H1 (cell line): ENCODE measurements at regions not wholly inside any gene's neighbourhood (a gene's known extent, or its start where the extent isn't known, plus 50 kb on each side); places are given as distances from the start of the nearest gene placed in this dataset.

Source experiments
- CHD7 ChIP-seq: fragments of 300-600 bp; sonication (generic); IDR thresholded peaks from 2 replicates; pipeline ENCODE4 v1.7.1; 2012; ENCODE audit warnings: low read length, moderate library complexity, mild to moderate bottlenecking, inconsistent platforms; ENCODE audit not compliant: insufficient replicate concordance
- POLR2AphosphoS5 ChIP-seq: IDR thresholded peaks from 2 replicates; pipeline ENCODE4 v1.6.1; 2011; ENCODE audit warnings: low read depth, low read length

DNA sequence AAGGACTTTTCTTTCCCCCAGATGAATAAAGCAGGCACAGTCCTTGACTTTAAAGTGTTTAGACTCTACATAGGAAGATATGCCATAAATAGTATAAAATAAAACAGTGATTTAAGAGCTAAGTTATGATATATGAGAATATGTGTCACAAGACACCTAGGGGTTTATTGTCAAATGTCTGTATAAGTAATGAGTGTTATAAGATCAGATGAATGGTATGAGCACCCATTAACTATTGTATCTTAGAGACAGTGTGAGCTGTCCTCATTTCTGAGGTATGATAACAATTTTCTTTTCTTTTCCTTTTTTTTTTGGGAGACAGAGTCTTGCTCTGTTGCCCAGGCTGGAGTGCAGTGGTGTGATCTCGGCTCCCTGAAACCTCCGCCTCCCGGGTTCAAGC lies 365.3 kb downstream of the RND3 start:
- TF ChIP-seq POLR2AphosphoS5 (no peak), CHD7 (no peak)
